ENCODE measurements at regions not wholly inside any gene's neighbourhood (a gene's known extent, or its start where the extent isn't known, plus 50 kb on each side); places are given as distances from the start of the nearest gene placed in this dataset.

- no peaks in the 10 kb centered on the region for H3K4me1 ChIP-seq (replicated peaks in 1 of 2)
- H3K36me3 ChIP-seq (replicated peaks in 1 of 2): no peaks in the 10 kb centered on the region
- no peak for TF ChIP-seq POLR2A (IDR thresholded peaks at IDR 0.05)
- no peak for TF ChIP-seq CTCF (IDR thresholded peaks at IDR 0.05)
- 78 to 84% (median 83%) methylated on average over 4 of the region's 4 CpGs for WGBS, 4 donors
- DNase-seq: no peak
- no peaks in the 10 kb centered on the region for H3K9me3 ChIP-seq (replicated peaks in 1 of 3)
- H3K27me3 ChIP-seq: no peaks in the 10 kb centered on the region
- no peak overlapping the region for H3K27ac ChIP-seq
- H3K4me3 ChIP-seq: no peak overlapping the region
- intact Hi-C loops (cut with DNase I): no loop called here
Measured at GRCh38 chr14:61151251-61151650, 129.9 kb downstream of the TMEM30B start.

- Histone ChIP-seq H3K4me3 (no peak overlapping the region), H3K36me3 (replicated peaks in 1 of 2) (no peaks in the 10 kb centered on the region), H3K27ac (no peak overlapping the region), H3K9me3 (replicated peaks in 1 of 3) (no peaks in the 10 kb centered on the region), H3K4me1 (replicated peaks in 1 of 2) (peaks cover 0 to 2% of the 10 kb centered on the region in 2 donors), H3K27me3 (no peaks in the 10 kb centered on the region)
- WGBS, 4 donors: 68 to 82% (median 76%) methylated on average over 3 of the region's 3 CpGs
- intact Hi-C loops (cut with DNase I): no loop called here
- no peak for DNase-seq
- TF ChIP-seq CTCF (IDR thresholded peaks at IDR 0.05) (no peak), POLR2A (IDR thresholded peaks at IDR 0.05) (no peak)
Measured at GRCh38 chr14:61150851-61151250, 130.3 kb downstream of the TMEM30B start.

DNA sequence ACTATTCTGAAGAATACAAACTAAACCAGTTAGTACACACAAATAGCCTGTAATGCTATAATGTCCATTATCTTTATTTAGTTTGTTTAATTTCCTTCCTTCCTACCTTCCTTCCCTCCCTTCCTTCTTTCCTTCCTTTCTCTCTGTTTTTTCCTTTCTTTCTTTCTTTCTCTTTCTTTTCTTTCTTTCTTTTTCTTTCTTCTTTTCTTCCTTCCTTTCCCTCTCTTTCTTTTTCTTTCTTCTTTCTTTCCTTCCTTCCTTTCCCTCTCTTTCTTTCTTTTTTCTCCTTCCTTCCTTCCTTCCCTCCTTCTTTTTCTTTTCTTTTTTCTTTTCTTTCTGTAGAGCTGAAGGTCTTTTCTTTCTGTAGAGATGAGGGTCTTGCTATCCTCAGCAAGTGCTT is 131.2 kb downstream of the TMEM30B start:
- no peak overlapping the region for H3K27ac ChIP-seq

GRCh38 chr14:61148742-61149350 is 132.3 kb downstream of the TMEM30B start:
- Histone ChIP-seq H3K4me1 (replicated peaks in 1 of 2) (peaks cover 0 to 3% of the 10 kb centered on the region in 2 donors), H3K4me3 (no peak overlapping the region), H3K9me3 (replicated peaks in 1 of 3) (no peaks in the 10 kb centered on the region), H3K27me3 (no peaks in the 10 kb centered on the region), H3K27ac (no peak overlapping the region), H3K36me3 (replicated peaks in 1 of 2) (no peaks in the 10 kb centered on the region)
- DNase-seq: no peak
- intact Hi-C loops (cut with DNase I): no loop called here
- TF ChIP-seq POLR2A (IDR thresholded peaks at IDR 0.05) (no peak), CTCF (IDR thresholded peaks at IDR 0.05) (no peak)
- WGBS, 4 donors: 81 to 97% (median 92%) methylated on average over 3 to 4 of the region's 4 CpGs

More for the DNA sequence above, 131.2 kb downstream of the TMEM30B start:
- H3K36me3 ChIP-seq (replicated peaks in 1 of 2): no peaks in the 10 kb centered on the region
- H3K27me3 ChIP-seq: no peaks in the 10 kb centered on the region
- H3K4me1 ChIP-seq (replicated peaks in 1 of 2): peaks cover 0 to 3% of the 10 kb centered on the region in 2 donors
- H3K9me3 ChIP-seq (replicated peaks in 1 of 3): no peaks in the 10 kb centered on the region
- H3K4me3 ChIP-seq: no peak overlapping the region
- no peak for TF ChIP-seq CTCF (IDR thresholded peaks at IDR 0.05)
- no peak for TF ChIP-seq POLR2A (IDR thresholded peaks at IDR 0.05)
- no peak for DNase-seq
- intact Hi-C loops (cut with DNase I): no loop called here
